Peyer's patch (tissue), 4 donors: ENCODE measurements at regions not wholly inside any gene's neighbourhood (a gene's known extent, or its start where the extent isn't known, plus 50 kb on each side); places are given as distances from the start of the nearest gene placed in this dataset.

Experiments used
- CTCF ChIP-seq, 6 experiments: fragments of 450-650 bp in 4 of 6; fragments of 200-600 bp in 2 of 6; sonication (generic) in 1 of 6; IDR thresholded peaks; one replicate each; pipeline ENCODE4 v1.5.1; 2017 to 2019; ENCODE audit warnings: antibody characterized with exemption in 6 of 6, mild to moderate bottlenecking in 3 of 6, moderate library complexity in 1 of 6
- POLR2A ChIP-seq, 2 donors: fragments of 450-650 bp; IDR thresholded peaks; one replicate each; pipeline ENCODE4 v1.5.1; 2017; ENCODE audit warnings: antibody characterized with exemption in 2 of 2, mild to moderate bottlenecking in 2 of 2, moderate library complexity in 2 of 2

GRCh38 chr4:170805352-170805751 lies 715.6 kb upstream of the AADAT start:
- TF ChIP-seq POLR2A (IDR thresholded peaks at IDR 0.05) (no peak), CTCF (IDR thresholded peaks at IDR 0.05) (no peak)
